Activated naive CD4-positive, alpha-beta T cell treated with Interleukin-2 at 50 U/mL for 16 hours (primary cell): ENCODE measurements at regions not wholly inside any gene's neighbourhood (a gene's known extent, or its start where the extent isn't known, plus 50 kb on each side); places are given as distances from the start of the nearest gene placed in this dataset.
"Not testable (repeated sequence)": the region's sequence is repeated elsewhere in the genome, so short reads cannot be mapped to it uniquely, and the experiment has no call there.

ENCODE experiments used
- DNase-seq: peaks from one replicate; pipeline ENCODE4 v3.0.0-alpha.2; 2020

DNA sequence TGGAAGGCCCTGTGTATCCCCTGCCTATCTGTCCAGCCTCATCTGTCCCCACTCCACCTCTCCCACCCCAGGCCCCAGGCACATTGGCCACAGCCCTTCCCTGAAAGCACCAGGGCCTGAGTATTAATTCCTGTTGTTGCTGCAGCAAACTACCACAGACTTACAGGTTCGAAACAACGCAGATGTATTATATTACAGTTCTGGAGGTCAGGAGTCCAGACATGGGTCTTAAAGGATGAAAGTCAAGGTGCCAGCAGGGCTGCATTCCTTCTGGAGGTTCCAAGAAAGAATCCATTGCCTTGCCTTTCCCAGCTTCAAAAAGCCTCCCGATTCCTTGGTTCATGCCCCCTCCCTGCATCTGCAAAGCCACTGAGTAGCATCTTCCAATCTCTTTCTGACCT, 78.7 kb upstream of the LAPTM4A start:
- no peak for DNase-seq

DNA sequence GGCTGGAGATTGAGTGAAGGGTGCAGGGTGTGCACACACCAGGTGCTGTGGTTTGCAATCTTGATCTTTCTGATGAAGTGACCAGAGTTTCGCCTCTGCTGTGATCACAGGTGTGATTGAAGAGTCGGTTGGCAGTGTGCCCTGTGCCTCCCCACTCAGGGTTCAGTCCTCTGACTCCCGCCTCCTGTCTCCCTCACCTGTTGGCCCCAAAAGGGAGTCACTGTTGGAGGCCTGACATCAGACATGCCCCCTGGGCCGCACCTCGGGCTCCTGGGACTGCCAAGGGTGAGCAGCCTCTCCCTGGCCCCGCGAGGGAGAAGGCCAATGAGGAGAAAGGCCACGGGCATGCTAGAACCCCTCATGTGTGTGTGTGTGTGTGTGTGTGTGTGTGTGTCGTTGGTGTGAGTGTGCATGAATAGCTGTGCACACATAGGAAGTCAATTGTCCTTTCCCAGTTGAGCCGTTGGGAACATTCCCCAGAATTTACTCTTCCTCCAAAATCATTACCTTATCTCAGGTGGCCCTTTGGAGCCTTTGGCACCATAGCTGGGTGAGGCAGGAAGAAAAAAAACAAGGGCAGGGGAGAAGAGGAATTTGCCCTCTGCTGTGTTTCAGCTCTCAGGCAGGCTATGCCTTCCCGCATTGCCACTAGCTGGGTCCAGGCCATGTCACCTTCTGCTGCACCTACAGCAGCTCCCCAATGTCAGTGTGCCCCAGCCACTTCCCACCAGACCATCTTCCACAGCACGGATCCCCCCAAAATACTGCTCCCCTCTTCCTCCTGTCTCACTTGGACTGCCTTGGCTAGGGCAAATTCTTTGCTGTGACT, 78.1 kb upstream of the LAPTM4A start:
- DNase-seq: no peak

DNA sequence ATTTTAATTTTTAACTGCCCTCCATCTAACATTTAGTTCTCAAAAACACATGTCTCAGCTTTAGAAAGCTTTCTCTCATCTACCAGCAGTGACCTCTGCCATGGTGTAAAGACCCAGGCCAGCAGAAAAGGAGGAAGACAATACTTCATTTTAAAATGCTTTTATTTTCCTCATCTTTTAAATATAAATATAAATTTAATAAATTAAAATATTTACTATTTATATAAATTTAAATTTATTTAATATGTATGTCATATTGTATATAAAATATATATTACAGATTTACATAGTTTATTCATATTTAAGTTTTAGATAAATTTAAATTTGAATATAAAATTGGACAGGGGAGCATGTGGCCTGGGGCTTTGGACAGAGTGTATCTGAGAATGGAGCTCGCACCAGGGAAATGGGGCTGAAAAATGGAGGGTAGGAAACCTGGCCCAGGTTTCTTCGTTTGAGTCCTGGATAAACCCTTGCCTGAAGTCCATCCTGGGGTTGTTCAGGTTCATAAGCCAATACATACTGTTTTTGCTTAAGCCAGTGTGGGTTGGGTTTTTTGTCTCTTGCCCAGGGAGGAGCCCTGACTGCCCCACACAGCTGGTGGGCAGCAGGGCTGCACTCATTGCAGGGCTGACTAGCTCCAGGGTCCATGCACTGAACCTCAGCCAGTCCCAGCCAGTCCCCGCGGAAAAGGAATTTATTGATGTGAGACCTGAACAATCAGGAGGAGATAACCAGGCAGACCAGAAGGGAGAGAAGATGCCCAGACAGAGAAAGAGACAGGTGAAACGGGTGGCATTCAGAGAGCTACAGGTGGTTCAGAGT, 77.3 kb upstream of the LAPTM4A start:
- no peak for DNase-seq

DNA sequence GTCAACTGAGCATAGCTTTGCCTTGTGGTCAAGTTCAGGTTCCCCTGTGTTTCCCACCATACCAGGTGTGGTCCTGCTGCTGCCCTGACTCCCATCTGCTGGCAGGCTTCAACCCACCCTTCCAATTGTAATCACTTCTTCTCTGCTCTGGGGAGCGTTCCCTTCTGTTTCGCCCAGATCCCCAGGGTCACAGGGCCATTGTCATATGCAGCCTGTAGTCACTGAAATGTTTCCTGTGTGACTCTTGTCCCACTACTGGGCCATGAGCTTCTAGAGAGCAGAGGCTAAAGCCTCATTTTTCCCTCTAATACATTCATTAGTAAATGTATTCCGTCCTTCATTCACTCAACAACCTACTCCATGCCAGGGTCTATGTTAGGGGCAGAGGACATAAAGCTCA, 75.0 kb upstream of the LAPTM4A start:
- no peak for DNase-seq

DNA sequence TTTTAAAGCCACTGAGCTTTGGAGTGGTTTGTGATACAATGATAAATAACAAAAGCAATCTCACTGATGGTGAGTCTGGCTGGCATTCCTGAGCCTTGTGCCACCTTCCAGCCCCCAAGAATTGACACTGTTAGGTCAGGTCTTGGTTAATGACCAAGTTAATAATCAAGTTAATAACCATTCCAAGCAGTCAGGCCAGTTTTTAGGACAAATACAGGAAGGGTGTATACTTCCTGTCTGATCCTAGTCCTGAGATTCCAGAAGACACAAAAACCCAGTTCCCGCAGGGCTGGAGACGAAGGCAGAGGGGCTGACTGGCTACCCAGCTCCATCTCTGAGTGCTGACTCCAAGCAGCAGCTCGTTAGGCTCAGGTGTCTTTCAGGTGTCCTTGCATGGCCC, 74.6 kb upstream of the LAPTM4A start:
- no peak for DNase-seq

DNA sequence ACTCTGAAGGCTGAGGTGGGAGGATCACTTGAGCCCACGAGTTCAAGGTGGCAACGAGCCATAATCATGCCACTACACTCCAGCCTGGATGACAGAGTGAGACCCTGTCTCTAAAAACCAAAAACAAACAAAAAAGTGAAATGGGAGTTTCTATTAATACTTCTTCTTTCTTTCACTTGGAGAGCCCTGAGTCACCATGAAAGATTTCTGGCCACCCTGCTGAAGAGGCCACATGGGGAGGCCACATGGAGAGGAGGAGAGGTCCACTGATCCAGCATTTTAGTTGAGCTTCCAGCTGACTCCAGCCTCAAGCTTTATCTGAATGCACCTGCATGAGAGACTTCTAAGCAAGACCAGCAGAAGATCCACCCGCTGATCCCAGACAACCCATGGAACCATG, 74.2 kb upstream of the LAPTM4A start:
- DNase-seq: no peak

DNA sequence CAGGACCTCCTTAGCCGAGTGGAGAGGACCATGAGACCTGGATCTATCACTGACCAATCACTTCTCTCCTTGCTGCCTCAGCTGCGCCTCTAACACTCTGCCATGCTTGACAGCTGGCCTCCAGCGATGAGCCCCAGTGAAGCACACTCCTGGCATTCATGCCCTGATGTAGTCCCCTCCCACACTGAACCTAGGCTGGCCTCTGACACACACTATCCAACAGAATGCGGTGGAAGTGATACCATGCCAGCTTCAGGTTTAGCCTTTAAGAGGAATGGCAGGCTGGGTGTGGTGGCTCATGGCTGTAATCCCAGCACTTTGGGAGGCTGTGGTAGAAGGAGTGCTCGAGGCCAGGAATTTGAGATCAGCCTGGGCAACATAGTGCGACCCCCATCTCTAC, 73.7 kb upstream of the LAPTM4A start:
- DNase-seq: no peak

DNA sequence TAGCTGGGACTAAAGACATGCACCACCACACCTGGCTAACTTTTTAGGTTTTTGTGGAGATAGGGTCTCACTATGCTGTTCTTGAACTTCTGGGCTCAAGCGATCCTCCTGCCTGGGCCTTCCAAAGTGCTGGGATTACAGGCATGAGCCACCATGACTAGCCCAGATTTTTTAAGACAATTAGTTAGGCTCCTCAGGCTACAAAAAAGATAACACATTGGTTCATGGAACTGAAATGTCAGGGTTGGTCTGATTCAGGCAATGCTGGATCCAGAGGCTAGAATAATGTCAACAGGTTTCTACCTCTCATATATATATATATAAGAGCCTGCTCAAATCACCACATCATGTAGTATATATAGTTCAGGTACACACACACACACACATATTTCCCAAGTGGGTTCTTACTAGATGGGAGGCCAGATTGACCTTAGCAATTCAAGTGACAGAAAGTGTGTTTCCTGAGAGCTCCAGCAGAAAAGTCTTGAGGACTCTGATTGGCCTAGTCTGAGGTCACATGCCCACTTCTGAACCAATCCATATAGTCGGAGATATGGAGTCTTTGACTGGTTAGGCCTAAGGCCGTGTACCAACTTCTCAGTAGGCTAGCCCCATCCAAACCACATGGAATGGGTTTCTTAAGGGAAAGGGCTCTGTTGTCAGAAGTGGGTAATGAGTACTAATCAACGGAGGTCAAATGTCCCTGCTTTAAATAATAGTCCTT, 72.6 kb upstream of the LAPTM4A start:
- no peak for DNase-seq

DNA sequence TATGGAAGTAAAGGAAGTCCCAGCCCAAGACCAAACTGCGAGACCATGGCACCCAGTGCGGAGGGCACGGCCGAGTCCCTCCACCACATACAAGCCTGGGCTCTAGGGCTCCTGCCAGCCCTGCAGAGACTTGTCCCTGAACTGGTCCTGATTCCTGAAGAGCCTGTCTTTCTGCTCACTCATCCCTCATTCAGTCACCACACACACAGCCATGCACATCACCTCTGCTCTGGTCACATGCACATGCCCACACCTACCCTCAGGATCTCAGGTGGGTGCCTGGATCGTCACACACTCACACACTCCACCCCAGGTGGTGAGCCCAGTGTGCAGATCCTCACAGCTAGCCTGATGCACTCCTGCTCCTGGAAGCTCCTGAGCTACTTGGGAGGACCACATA, 71.4 kb upstream of the LAPTM4A start:
- DNase-seq: no peak

DNA sequence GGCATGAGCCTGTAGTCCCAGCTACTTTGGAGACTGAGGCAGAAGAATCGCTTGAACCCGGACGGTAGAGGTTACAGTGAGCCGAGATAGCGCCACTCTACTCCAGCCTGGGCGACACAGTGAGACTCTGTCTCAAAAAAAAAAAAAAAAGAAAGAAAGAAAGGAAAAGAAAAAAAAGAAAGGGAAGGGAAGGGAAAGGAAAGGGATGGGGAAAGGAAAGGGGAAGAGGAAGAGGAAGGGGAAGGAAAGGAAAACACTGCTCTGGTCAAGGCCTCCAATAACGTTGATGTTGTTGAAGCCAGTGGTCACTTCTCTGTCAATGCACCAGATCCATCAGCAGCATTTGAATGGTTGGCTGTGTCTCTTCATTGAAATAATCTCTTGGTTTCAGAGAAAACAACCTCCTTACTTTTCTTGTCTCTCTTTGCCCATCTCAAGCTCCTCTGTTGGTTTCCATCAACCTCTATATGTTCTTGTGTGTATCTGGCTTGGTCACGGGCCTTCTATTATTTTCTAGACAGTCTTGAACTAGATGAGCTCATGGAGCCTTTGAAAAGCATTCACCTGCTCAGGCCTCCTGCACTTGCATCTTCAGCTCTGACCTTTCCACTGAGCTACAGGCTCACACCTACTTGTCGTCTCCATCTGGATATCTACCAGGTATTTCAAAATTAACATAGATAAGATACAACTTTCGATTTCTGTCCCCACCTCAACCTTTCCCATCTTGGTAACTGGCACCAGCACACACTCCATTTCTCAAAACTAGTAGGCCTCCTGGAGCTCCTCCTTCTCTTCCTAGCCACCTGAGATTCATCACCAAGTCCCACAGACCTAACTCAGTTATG, 69.4 kb upstream of the LAPTM4A start:
- DNase-seq: no peak

DNA sequence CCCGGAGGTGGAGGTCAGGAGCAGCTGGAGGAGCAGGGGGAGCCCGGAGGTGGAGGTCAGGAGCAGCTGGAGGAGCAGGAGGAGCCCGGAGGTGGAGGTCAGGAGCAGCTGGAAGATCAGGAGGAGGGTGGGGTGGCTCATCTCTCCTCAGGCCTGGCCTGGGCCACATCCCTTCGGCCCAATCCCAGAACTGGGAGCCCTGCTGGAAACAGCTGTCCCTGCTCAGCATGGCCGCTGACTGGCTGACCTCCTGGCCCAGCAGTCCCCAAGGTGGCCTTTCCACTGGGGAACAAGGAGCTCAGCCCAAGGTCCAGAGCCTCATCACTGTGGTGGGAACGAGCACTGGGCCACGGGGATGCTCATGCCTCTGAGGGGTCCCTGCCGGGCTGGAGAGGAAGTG, 66.6 kb upstream of the LAPTM4A start:
- no peak for DNase-seq

DNA sequence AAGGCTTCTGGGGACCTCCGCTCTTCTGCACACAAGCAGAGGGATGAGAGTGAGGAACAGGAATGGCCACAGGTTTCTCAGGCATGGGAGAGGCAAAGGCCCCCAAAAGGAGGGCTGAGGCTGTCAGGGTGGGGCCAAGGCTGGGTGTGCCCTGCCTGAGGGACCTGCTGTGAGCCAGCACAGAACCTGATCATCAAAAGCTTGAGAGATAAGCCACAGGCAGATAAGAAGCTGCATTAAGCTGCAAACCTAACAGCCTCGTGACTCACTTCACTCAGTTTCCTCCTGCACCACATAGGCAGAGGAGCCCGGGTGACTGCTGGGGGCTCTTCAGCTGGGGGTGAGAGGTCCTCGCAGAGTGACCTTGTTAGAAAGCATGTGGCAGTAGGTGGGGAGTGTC, 64.5 kb upstream of the LAPTM4A start:
- DNase-seq: no peak

DNA sequence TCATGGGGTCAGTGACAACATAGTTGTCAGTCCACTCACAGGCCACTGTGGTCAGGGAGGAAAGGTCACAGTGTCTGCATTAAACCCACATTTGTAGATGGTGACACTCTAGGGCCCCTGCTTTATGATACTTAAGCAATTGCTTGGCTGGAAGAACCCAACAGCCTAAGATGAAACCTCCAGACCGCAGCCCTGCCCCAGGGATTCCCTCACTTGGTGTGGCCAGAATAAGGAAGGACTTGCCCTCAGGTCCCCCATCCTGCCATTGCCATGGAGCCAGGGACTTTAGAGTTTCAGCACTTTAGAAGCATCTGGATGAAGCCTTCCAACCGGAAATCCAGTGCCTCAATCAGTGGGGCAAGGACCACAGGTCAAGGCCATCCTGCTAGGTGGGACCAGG, 63.9 kb upstream of the LAPTM4A start:
- DNase-seq: no peak

DNA sequence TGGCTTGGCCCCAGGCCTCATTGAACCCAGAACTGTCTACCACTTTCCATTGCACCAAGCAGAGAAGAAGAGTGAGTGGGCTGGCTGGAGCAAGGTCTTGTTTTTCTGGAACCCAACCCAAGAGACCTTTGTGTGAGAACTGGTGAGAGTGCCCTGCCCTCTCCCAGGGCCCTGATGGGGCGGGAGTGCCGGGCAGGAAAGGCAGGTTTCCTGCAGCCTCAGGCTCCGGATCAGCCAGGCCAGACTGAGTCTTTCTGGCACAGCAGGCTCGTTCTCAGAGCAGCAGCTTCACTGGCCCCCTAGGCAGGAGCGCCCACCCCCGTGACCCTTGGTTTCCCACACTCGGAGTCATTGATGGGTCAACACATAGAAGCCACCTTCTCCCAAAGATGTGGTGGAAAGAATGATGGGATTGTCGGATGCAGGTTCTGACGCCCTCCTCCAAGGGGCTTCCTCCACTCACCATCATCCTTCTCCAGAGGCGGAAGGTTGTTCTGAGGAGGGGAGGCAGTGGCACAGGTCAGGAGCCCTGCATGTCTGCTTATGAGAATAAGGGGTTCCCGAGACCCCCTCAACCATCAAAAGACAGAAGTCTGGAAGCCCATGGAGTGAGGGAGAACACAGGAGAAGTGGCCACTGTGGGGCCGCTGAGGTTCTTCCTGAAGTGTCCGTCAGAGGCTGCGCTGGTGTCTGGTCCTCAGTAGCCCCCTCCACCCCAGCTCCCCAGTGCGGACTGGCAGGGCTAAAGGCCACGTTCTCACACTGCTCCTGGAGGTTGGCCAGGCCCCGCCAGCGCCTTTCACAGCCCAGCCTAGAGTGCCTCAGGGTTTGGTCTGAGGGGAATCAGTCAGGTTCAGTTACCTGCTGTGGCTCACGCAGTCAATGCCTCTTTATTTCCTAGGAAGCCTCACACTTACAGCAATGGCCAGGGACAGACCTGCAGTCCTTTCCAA, 62.8 kb upstream of the LAPTM4A start:
- no peak for DNase-seq

DNA sequence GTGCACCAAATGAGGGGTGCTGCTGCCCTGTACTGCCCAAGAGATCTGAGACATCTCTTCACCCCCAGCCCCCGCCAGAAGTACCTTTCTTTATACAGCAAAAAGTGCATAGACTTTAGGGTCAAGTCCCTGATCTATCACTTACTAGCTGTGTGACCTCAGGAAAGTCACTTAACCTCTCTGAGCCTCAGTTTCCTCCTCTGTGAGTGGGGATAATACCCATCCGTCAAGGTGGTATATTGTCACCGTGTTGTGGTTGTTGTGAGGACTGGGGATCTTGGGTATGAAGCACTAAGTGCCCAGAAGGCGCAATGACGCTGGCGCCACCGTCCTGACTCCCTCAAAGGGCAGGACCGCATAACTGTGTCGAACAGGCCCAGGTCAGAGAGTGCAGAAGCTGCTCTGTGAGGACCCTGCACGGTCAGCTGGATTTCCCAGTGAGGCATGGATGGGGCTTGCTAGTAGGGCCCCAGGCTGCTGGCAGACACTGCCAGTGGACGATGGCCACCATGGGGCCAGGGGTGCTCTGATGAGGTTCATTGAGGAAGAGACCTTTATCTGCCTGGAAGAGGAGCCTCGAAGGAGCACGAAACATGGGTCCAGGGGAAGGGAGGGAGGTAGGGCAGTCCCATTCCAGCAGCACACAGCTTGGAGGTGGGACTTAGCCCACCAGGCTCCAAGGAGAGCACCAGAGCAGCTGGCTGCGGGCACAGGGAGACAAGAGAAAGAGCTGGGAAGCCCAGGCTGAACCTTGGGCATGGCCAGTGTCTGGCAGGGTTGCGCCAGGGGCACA, 61.8 kb upstream of the LAPTM4A start:
- no peak for DNase-seq

DNA sequence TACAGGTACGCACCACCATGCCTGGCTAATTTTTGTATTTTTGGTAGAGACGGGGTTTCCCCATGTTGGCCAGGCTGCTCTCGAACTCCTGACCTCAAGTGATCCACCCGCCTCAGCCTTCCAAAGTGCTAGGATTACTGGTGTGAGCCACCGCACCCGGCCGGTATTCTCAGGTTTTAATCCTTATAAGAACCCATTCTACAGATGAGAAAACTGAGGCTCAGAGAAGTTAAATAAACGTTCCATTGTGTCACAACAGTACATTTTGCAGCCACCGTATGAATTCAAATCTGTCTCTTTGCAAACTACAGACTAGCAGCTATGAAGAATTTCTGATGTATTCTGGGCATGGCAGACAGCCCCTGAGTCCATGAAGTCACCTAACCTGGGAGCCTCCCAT, 60.9 kb upstream of the LAPTM4A start:
- DNase-seq: not testable (repeated sequence)

DNA sequence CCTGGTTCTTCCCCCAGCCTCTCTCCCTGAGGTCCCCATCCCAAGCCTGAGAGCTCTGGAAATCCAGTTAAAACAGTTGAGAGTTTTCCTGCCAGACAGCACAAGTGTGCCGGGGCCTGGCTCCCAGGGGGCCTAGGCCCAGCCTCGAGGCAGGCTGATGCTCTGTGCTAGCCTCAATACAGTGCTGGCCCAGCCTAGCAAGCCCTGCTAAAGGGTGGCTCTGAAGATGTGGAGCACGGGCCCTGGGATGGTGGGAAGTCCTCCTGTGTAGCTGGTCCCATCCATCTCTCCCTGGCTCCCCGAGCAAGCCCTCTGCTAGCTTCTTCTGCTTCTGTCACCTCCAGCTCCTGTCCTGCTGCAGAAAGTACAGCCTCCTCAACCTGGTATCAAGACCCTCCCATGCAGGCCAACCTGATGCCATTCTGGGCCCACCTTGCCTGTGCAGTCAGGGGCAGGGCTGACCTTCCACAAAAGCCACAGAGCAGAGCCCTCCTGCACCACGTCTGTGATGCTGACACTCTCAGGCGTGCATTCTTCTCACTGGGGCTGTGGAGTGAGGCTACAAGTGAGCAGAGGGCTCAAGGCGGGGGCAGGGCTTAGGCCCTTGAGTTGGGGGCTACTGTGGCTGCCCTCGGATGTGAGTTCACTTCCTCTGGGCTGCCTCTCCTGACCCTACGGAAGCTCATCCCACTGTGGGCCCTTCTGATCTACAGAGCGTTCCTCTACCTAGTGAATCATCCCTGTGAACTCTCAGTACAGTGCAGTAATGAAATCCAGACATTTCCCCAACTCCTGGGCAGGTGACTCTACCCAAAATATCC, 60.1 kb upstream of the LAPTM4A start:
- no peak for DNase-seq

DNA sequence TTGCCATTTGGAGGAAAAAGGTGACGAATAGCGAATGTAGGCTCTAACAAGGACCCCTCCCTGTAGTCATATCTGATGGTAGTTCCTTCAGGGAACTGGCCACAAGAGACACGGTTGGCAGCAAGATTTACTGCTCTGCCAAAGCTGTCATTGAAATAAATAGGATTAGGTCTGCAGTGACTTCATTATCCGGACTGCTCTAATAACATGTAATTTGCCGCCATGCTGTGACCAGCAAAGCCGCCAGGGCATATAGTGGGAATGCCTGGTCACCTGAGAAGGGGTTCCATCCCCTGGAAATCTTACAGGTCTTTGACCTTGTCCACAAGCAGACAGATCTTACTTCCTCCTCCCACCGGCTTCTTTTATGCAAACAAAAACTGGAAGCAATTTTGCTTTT, 59.4 kb upstream of the LAPTM4A start:
- no peak for DNase-seq

DNA sequence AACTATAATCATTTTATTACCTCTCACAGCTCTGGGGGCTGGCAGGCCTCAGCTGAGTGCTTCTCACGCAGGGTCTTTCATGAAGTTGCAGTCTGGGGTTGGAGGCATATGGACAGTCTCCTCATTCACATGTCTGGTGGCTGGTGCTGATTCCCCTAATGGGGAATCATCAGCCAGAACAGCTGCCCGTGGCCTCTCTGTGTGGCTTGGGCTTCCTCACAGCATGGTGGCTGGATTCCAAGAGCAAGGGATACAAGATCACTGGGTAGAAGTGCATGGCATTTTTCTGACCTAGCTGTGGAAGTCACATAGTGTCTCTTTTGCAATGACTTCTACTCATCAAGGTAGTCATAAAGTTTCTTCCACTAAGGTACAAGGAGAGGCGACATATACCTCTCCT, 59.0 kb upstream of the LAPTM4A start:
- no peak for DNase-seq
